ENCODE measurements at regions not wholly inside any gene's neighbourhood (a gene's known extent, or its start where the extent isn't known, plus 50 kb on each side); places are given as distances from the start of the nearest gene placed in this dataset.

GRCh38 chr14:89708982-89709625 lies 245.4 kb downstream of the EFCAB11 start:
- TF ChIP-seq POLR2A (IDR thresholded peaks at IDR 0.05) (no peak), CTCF (IDR thresholded peaks at IDR 0.05) (no peak)
